Tibial nerve (tissue), 3 donors: ENCODE measurements at regions not wholly inside any gene's neighbourhood (a gene's known extent, or its start where the extent isn't known, plus 50 kb on each side); places are given as distances from the start of the nearest gene placed in this dataset.

Experiments used
- POLR2A ChIP-seq, 2 donors: fragments of 450-650 bp; IDR thresholded peaks; one replicate each; pipeline ENCODE4 v1.6.1; 2017; ENCODE audit warnings: antibody characterized with exemption in 2 of 2, mild to moderate bottlenecking in 2 of 2, moderate library complexity in 2 of 2
- TF ChIP-seq, protein P1 (sequence below), 5 experiments: fragments of 200-600 bp in 3 of 5; fragments of 450-650 bp in 2 of 5; sonication (generic) in 3 of 5; IDR thresholded peaks; one replicate each; pipeline ENCODE4 v1.5.1; 2016 to 2019; ENCODE audit warnings: antibody characterized with exemption in 5 of 5, mild to moderate bottlenecking in 3 of 5, moderate library complexity in 2 of 5

DNA sequence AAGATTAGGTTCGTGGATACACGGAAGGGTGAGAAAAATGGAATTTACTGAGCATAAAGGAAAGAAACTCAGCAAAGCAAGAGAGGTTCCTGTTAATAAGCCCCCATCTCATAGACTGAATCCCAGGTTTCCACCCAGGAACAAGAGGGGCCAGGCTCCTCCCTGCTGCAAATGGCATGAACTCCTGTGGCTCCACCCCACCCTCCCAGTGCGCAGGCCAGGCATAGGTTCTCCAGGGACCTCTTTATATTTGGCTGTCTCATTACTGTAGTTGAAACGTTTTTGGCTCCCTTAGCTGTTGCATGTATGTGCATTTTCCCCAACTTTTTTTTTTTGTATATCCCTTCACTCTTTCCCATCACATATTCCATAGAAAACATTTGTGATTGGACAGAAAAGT lies 217.8 kb upstream of the NRP1 start:
- TF ChIP-seq, protein P1, sequence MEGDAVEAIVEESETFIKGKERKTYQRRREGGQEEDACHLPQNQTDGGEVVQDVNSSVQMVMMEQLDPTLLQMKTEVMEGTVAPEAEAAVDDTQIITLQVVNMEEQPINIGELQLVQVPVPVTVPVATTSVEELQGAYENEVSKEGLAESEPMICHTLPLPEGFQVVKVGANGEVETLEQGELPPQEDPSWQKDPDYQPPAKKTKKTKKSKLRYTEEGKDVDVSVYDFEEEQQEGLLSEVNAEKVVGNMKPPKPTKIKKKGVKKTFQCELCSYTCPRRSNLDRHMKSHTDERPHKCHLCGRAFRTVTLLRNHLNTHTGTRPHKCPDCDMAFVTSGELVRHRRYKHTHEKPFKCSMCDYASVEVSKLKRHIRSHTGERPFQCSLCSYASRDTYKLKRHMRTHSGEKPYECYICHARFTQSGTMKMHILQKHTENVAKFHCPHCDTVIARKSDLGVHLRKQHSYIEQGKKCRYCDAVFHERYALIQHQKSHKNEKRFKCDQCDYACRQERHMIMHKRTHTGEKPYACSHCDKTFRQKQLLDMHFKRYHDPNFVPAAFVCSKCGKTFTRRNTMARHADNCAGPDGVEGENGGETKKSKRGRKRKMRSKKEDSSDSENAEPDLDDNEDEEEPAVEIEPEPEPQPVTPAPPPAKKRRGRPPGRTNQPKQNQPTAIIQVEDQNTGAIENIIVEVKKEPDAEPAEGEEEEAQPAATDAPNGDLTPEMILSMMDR (IDR thresholded peaks at IDR 0.05): no peak
- TF ChIP-seq POLR2A (IDR thresholded peaks at IDR 0.05): no peak
